ENCODE measurements at regions not wholly inside any gene's neighbourhood (a gene's known extent, or its start where the extent isn't known, plus 50 kb on each side); places are given as distances from the start of the nearest gene placed in this dataset.

- DNase-seq (ENCODE audit: low read depth in 3 of 3): no peak
Measured at GRCh38 chr12:97177481-97177880, 270.4 kb downstream of the NEDD1 start.

- DNase-seq (ENCODE audit: low read depth in 3 of 3): no peak
Measured at GRCh38 chr12:97181571-97182265, 274.7 kb downstream of the NEDD1 start.

- no peak for DNase-seq (ENCODE audit: low read depth in 3 of 3)
Measured at GRCh38 chr12:97182769-97183168, 275.7 kb downstream of the NEDD1 start.

- DNase-seq (ENCODE audit: low read depth in 3 of 3): no peak
Measured at GRCh38 chr12:97184127-97184773, 277.2 kb downstream of the NEDD1 start.

- no peak for DNase-seq (ENCODE audit: low read depth in 3 of 3)
Measured at GRCh38 chr12:97185567-97185966, 277.0 kb upstream of the RMST start.

GRCh38 chr12:97194546-97194945 is 268.1 kb upstream of the RMST start:
- no peak for DNase-seq (ENCODE audit: low read depth in 3 of 3)

- DNase-seq (ENCODE audit: low read depth in 3 of 3): no peak
Measured at GRCh38 chr12:97200181-97200580, 262.4 kb upstream of the RMST start.

GRCh38 chr12:97203408-97203807 is 259.2 kb upstream of the RMST start:
- DNase-seq (ENCODE audit: low read depth in 3 of 3): no peak

GRCh38 chr12:97209997-97210396 is 252.6 kb upstream of the RMST start:
- no peak for DNase-seq (ENCODE audit: low read depth in 3 of 3)

- no peak for DNase-seq (ENCODE audit: low read depth in 3 of 3)
Measured at GRCh38 chr12:97211416-97211930, 251.1 kb upstream of the RMST start.

- DNase-seq (ENCODE audit: low read depth in 3 of 3): no peak
Measured at GRCh38 chr12:97216848-97217247, 245.8 kb upstream of the RMST start.

- DNase-seq (ENCODE audit: low read depth in 3 of 3): no peak
Measured at GRCh38 chr12:97222391-97222790, 240.2 kb upstream of the RMST start.

- no peak for DNase-seq (ENCODE audit: low read depth in 3 of 3)
Measured at GRCh38 chr12:97223419-97223818, 239.2 kb upstream of the RMST start.

GRCh38 chr12:97229004-97229403 is 233.6 kb upstream of the RMST start:
- no peak for DNase-seq (ENCODE audit: low read depth in 3 of 3)

GRCh38 chr12:97235102-97235501 is 227.5 kb upstream of the RMST start:
- no peak for DNase-seq (ENCODE audit: low read depth in 3 of 3)

- DNase-seq (ENCODE audit: low read depth in 3 of 3): no peak
Measured at GRCh38 chr12:97246368-97246767, 216.2 kb upstream of the RMST start.

- DNase-seq (ENCODE audit: low read depth in 3 of 3): no peak
Measured at GRCh38 chr12:97250483-97250882, 212.1 kb upstream of the RMST start.

- no peak for DNase-seq (ENCODE audit: low read depth in 3 of 3)
Measured at GRCh38 chr12:97257726-97258125, 204.9 kb upstream of the RMST start.

GRCh38 chr12:97259098-97259497 is 203.5 kb upstream of the RMST start:
- no peak for DNase-seq (ENCODE audit: low read depth in 3 of 3)

GRCh38 chr12:97260786-97261185 is 201.8 kb upstream of the RMST start:
- no peak for DNase-seq (ENCODE audit: low read depth in 3 of 3)

GRCh38 chr12:97267166-97267565 is 195.4 kb upstream of the RMST start:
- DNase-seq (ENCODE audit: low read depth in 3 of 3): no peak

- DNase-seq (ENCODE audit: low read depth in 3 of 3): no peak
Measured at GRCh38 chr12:97267594-97268202, 194.9 kb upstream of the RMST start.

GRCh38 chr12:97272471-97272870 is 190.1 kb upstream of the RMST start:
- DNase-seq (ENCODE audit: low read depth in 3 of 3): no peak
